NCI-H1436 treated with DMSO at 0.1 percent for 48 hours (cell line): ENCODE measurements at regions not wholly inside any gene's neighbourhood (a gene's known extent, or its start where the extent isn't known, plus 50 kb on each side); places are given as distances from the start of the nearest gene placed in this dataset.

Experiments used
- DNase-seq: peaks from one replicate; lab custom pipeline; 2025; lab: John Stamatoyannopoulos, UW

DNA sequence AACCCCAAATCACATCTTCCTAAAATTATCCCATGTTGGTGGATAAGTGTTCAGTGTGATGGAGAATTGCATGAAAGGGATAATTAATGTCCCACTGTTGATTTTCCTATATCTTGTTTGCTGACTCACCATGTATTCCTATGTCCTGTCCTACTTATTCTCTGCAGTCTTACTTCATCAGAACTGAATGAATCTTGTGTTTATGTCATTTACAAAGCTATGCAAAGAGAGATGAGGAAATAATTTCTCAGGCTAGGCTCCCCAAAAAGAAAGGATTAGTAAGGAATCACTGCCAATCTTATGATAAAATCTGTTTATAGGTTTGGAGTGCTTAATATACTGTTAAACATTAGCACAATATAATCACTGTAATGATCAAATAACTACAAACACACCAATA, 360.8 kb downstream of the CRPPA start:
- DNase-seq: no peak

DNA sequence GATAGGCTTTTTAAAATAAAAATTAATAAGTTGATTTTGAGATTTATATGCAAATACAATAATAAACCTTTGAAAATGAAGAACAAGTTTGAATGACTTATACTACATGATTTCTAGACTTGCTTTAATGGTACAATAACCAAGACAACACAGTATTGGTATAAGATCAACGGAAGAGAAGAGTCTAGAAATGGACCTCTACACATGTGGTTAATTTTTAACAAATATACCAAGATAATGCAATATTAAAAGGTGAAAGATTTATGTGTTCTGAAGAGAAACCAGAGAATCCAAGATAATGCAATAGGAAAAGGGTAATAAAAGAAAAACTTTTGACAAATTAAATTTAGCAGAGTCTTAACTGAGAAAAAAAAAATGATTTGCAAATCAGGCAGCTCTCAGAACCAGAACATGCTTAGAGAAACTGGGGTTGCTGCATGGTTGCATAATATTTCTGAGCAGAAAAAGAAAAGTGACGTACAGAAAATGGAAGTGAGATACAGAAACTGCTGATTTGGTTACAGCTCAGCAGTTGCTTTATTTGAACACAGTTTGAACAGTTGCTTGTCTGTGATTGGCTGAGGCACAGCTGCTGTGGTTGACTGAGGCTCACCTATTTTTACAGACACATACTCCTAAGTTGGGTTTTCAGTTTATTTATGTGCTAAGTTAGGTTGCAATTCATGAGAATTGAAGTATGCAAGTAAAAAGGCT, 365.9 kb downstream of the CRPPA start:
- DNase-seq: no peak

DNA sequence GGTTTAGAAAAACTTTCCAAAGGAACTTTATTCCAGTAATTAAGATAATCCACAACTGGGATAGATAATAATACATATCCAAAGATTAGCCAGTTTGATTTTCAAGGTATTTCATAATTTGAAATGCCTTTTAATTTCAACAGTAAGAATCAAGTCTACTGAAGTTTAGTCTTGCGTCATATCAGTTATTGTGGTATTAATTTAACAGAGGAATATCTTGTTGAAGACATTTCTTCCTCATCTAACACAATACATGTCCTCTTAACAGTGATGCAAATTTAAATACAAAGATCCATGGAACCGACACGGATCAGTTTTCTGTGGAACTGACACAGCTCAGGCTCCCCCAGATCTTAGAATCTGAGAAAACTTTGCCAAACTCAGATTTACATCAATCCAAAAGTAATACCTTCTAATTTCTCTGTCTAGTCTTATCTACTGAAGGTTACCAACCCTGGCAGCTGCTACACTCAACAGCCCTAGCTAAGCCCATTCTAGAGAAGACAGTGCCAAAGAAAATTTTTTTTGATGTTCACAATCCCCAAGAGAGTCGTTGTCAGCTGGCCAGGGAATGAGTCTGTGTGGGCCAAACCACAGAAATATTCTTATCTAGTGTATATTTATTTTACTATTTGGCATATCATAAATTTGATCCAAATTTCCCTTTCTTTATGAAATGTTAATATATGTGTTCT, 365.2 kb upstream of the MEOX2 start:
- DNase-seq: no peak

DNA sequence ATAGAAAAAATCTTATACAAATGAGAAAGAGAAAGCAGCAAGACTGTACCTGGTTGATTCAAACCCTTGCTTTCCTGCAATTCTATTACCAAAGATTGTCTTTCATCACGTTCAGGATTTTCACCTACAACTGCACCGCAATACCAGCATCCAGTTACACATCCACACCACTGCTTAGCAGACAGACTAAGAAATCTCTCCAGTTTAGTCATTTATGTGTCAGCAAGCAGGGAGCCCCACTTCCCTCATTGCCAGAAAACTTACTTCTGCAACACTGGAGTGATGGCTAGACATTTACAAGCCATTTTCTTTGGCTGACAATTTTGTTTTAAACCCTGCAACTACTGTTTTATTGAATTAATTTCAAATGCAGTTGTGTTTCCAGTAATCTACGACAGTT, 359.6 kb upstream of the MEOX2 start:
- no peak for DNase-seq

DNA sequence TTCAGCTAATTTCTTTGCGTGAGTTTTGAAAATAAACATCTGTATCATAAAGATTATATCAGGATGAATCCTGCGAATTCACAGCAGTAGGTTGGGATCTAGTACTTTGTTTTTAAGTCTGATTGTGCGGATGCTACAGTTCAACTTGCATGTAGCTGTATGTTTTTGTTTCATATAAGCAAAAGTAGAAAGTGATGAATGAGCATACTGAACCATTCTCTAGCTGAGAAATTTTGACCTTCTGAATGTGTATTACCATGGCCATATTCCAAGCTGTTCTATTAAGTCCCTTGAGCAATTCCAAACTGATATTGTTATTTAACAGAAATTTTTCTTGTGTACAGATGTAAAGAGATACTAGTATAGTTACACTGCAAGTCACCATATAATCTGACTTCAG, 358.8 kb upstream of the MEOX2 start:
- DNase-seq: no peak

DNA sequence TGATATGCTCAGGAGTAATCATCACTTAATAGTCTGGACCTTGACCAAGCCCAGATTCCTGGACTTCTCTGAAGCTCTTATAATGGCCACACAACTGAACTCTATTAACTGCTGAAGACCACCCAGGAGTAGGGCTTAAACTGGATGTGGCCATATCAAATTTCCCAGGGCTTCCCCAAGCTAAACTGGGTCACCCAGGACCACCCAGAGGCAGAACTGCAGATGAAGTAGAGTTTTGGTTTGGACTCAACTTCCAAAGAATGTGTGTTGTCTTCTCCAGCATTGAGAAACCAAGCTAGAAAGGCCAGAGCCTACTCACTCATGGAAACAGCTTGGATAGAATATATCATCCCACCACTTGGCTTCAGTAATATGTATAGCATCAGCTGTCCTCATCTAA, 358.2 kb upstream of the MEOX2 start:
- no peak for DNase-seq

DNA sequence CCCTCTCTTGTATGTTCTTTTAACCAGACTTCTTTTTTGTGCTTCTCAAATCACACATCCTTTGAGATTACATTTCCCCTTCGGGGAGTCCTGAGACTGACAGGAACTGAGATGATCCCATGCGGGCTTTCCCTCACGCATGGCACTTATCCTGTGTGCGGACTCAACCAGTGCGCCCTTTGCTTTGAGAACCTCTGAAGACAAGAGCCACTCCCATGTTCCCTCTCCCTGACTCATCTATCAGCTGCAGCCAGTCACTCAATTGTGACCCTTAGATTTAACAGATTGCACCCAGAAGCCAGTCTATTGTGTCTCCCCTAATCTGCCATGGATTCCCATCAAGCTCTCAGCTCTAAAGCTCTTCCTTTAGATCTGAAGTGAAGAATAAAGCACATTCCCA, 353.9 kb upstream of the MEOX2 start:
- no peak for DNase-seq

DNA sequence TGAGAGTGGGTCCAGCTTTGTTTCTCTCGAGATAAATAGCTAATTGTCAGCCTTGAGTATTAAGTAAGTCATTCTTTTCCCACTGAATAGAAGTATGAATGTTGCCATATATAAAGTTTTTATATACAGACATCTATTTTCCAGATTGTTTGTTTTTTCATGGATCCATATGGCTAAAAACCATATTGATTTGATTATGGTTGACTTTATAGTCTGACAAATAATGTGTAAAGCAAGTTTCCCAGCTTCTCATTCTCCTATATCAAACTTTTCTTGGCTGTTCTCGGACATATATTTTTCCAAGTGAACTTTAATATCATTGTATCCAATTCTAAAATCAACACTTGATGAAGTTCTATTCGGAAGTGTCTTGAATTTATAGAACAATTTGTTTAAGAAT, 352.4 kb upstream of the MEOX2 start:
- no peak for DNase-seq

DNA sequence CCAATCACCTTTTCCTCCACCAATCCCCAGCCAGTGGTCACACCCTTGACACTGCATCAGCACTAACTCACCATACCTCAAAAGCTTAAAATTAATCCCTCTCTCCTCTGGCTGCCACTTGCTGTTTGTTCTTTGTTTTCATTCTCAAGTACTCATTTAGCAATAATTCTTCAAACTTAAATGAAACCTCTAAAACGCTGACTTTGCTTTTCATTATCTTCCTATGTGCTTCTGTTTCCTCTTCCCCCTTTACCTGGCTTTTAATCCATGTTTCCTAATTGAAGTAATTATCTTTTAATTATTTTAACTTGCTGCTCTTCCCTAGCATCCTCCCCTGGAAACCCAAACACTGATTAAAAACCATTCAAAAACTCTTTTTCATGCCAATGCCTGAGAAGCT, 348.9 kb upstream of the MEOX2 start:
- DNase-seq: no peak

DNA sequence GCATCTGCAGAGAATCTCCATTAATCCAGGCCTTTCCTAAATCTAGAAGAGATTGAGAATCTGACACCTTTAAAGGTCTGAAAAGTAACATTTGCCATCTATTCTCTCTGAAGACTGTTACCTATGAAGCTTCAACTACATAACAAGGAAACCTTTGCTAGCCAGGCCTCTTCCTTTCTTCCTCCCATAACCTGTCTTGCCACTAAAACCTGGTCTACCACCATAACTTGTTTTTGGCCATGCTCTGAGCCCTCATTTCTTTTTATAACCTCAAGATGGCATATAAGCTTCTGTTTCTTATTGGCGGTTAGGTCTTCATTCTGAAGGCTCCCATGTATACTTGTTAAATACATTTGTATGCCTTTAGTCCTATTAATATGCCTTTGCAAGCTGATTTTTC, 348.4 kb upstream of the MEOX2 start:
- no peak for DNase-seq

DNA sequence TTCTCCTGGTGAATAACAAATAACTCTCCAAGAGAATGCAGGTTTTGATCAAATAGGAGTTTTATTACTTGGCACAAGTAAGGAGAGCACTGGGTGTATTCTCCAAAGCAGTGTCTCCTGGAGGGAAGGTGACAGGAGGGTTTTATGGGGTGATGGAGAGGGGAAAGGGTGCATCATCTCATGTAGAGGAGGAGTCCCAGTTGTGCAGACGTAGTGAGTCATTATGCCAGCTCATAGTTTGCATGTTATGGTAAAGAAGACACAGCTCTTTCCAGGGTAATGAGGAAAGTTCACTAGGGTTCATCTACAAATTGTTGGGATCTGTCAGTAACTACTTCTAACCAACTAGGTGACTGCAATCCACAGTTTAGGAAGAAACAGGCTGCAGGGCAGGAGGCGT, 347.9 kb upstream of the MEOX2 start:
- DNase-seq: no peak

DNA sequence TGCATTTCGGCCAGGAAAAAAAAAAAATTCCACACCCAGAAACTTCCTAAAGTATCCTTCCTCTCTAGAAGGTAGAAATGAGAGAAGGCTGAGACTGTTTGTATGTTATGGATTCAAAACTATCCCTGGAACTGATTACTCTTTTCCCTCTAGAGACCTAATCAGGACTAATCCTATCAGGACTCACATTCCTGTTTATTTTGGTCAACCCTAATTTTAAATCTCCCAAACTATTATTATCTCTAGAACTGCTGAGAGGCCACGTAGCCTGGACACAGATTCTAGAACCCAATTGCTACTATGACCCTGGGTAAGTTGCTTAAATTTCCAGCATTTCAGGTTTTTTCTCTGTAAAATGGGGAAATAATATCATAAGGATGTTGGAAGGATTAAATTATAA, 346.8 kb upstream of the MEOX2 start:
- no peak for DNase-seq

DNA sequence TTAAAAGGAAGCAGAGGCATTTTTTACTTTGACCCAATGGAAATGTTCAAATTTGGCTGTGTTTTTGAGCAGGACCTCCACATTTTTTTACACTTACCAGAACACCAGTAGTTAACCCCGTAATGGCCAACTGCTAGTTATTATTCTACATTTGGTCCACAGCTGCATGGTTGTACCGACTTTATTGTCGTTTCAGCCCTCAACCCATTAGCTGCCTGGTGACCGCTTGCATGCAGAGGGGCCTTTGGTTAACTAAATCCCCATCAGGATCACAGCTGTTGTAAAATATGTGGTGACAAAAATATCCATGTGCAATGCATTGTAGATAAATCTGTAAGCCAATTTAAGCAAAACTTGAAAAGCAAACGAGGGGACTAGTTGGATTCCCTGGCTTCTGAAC, 342.2 kb upstream of the MEOX2 start:
- DNase-seq: no peak

DNA sequence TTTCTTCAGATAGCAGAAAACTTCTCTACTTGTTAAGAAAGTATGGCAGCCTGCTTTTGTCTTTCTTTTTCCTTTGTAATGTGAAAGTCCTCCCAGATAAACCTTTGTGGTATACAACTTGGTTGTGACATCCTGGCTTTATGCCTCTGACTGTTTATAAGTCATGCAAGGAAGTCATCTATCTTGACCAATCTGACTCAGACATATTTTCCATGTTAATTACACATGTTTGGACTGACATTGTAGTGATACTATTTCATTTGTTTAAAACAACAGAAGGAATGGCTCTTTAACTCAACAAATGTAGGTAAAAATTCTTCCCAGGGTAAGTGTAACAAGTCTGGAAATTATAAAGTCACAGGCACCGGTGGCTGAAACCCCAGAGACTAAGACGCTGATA, 341.6 kb upstream of the MEOX2 start:
- no peak for DNase-seq

DNA sequence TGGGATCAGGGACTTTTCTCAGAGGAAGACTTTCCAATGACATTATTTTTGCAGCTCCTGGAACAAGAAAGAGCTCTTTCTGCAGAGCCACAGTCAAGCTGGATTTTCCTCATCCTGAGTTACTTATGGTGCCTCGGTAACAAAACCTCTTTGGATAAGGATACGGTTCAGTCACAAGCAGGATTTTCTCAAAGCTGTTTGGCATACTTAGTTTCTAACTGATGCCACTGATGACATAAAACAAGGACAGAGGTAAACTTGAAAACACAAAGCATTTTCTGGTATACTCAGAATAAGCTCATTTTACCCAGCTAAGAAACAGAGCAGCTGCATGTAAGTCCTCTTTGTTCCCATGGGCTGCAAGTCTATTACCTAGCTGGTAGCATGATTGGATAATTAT, 340.9 kb upstream of the MEOX2 start:
- DNase-seq: no peak

DNA sequence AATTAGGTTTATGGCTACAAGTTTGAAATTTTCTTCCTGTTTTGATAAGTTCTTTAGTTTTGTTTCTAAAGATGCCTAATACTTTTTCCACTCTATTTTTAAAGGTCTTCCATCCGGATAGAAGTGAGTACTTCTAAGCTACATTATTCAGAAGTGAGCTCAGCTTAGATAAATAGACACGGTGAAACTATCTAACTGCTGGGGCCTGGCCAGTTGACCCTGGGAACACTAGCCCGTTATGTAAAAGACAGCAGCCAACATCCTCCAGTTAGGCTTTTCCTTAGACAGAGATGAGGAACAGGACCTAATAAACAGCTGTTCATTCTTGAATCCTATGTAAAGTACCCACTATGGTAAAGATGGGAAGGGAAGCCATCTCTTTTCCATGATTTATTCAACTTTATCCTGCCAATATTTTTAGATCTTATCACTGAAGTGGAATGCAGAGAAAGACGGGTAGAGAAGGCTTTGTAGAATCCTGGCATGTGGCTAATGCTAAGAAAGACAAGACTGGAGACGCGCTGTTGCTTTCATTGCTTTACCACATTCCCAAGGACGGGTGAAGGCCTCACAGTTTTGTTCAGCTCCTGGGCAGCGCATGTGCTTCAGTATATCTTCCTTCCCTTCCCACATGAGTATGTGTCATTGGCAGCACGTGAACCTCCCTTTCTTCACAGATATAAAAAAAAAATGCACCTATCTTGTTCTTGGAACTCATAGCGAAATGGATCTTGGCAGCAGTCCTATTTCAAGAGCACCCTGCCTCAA, 340.0 kb upstream of the MEOX2 start:
- DNase-seq: no peak

DNA sequence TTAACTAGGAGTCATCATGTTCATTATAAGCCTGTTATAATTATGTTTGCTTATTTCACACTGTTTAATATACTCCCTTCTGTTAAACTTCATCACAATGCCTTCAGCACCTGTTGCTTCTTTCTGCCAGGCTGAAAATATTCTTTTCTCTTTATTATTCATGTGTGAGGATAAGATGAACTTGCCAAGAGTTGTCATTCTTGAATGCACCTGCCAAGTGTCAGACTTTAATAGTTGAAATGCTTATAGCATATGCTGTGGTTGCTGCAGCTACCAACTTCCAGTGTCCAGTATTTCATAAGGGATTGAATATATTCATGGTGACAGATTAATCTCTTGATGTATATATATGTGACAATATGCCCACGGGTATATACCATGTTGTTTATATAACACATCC, 339.2 kb upstream of the MEOX2 start:
- DNase-seq: no peak

DNA sequence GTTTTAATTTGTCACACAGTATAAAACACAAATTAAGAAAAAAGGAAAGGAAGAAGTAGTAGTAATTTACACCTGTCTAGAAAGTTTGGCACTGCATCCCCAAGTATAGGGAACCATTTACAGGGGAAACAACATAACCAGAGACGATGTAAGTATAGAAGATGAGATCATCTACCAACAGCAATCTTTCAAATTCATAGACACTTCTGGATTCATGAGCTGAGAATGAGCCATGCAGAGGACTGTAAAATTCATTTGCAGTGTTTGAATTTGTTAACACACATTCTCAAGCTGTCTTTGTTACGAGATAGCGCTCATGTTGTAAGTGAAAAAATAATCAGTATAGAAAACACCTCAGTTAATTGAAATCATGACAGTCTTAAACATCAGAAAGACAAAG, 337.0 kb upstream of the MEOX2 start:
- DNase-seq: no peak

DNA sequence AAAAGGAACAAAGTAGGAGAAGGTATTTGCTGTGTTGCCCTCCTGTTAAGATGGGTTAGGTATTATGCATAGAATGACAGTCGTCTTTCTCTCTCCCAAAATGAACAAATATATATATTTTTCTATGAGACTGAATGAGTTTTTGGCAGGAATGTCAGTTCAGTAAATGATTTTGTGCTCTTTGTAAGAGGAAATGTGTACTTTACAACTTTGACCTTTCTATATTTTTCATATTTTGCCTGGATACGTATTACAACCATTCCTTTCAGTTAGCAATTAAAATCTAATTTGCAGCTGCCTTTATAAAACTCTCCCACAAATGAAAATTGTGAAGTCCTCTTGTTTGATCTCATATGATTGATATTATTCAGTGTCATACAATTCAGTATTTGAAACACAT, 336.6 kb upstream of the MEOX2 start:
- DNase-seq: no peak

DNA sequence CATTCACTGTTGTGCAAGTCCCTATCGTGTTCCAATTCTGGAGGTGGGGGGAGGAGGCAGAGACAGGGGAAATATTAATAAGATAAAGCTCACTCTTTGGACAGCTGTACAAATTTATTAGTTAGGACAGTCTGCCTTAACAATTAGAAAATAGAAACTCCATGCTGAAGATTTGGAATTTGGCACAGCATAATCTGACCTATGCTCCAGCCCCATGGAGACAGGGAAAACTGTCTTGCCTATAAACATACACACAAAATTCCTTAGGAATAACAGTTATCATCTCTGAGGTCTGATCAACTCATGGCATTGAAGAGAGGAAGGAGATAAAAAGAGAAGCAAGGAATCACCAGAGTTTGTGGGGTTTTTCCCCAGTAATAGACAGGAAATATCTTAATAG, 335.4 kb upstream of the MEOX2 start:
- no peak for DNase-seq

DNA sequence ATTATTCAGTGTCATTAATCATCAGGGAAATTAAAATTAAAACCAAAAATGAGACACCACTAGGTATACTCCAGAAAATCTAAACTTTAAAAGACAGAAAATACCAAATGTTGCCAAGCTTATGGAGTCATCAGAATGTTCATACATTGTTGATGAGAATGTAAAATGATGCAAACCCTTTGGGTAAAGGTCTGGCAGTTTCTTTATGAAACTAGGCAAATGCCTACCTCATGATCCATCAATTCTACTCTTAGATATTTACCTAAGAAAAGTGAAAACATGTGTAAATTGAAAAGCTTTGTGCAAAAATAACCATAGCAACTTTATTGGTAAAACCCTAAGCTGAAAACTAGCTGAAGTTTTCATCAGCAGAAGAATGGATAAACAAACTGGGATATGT, 329.5 kb upstream of the MEOX2 start:
- no peak for DNase-seq

DNA sequence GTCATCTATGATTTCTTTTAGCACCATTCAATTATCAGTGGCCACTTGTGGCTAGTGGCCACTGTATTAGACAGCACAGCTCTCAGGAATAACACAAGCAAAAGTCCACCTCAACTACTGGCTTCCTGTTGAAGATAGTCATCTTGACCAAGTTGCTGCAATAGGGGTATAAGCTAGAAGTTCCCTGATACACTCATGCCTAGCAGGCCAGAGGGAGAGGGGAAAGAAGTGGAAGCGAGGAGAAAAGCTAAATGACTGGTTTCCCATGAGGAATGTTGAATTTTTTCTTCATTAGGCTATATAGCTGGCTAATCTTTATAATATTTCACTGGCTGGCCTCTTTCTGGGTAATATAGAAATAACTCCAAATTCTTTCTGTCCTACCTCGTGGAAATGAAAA, 327.5 kb upstream of the MEOX2 start:
- no peak for DNase-seq

DNA sequence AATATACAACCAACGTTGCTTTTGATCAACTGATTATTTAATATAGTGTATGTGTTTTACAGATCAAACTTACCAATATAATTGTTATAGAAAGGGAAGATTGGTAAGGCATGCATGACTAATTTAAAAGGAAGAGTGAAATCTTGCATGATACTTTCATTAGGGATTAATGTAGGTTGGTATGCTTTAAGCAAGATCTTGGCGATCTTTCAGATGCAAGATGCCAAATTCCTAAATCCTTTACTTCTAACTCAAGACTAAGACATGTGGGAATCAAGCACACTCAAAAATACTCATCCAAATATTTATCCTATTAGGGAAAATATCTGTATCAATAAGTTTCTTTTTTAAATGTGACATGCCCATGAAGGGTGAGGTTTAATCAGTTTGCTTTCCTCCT, 321.4 kb upstream of the MEOX2 start:
- no peak for DNase-seq
